MM.1S (cell line): ENCODE measurements at regions not wholly inside any gene's neighbourhood (a gene's known extent, or its start where the extent isn't known, plus 50 kb on each side); places are given as distances from the start of the nearest gene placed in this dataset.

ENCODE experiments used
- DNase-seq: peaks from one replicate; pipeline ENCODE4 v3.0.0-alpha.2; 2015
- H2AFZ ChIP-seq: fragments of 300-600 bp; sonication (generic); 2 replicates; pipeline ENCODE4 v1.6.0; 2016; ENCODE audit warnings: antibody characterized with exemption, low read length
- H3F3A ChIP-seq: fragments of 300-600 bp; sonication (generic); 2 replicates; pipeline ENCODE4 v1.6.1; 2016; ENCODE audit warnings: mild to moderate bottlenecking, antibody characterized with exemption, low read length, moderate library complexity, mixed read lengths; ENCODE audit not compliant: insufficient read depth
- H3K27ac ChIP-seq: fragments of 300-600 bp; sonication (generic); 2 replicates; pipeline ENCODE4 v1.5.1; 2016; ENCODE audit warnings: mild to moderate bottlenecking, low read length
- H3K27me3 ChIP-seq: fragments of 300-600 bp; sonication (generic); replicated peaks from 2 replicates; pipeline ENCODE4 v1.6.0; 2016; ENCODE audit warnings: low read length; ENCODE audit not compliant: insufficient read depth
- H3K36me3 ChIP-seq: fragments of 300-600 bp; sonication (generic); replicated peaks from 2 replicates; pipeline ENCODE4 v1.6.1; 2016; ENCODE audit warnings: mild to moderate bottlenecking, low read length, mixed read lengths; ENCODE audit not compliant: insufficient read depth
- H3K4me1 ChIP-seq: fragments of 300-600 bp; sonication (generic); 2 replicates; pipeline ENCODE4 v1.6.1; 2016; ENCODE audit warnings: low read length, mixed read lengths
- H3K4me2 ChIP-seq: fragments of 300-600 bp; sonication (generic); 2 replicates; pipeline ENCODE4 v1.6.0; 2016; ENCODE audit warnings: low read depth, low read length
- H3K4me3 ChIP-seq: fragments of 300-600 bp; sonication (generic); 2 replicates; pipeline ENCODE4 v1.5.1; 2016; ENCODE audit warnings: low read length, mixed read lengths
- H3K79me2 ChIP-seq: fragments of 300-600 bp; sonication (generic); 2 replicates; pipeline ENCODE4 v1.6.1; 2016; ENCODE audit warnings: mixed run types, low read length, mixed read lengths
- H3K9ac ChIP-seq: fragments of 300-600 bp; sonication (generic); 2 replicates; pipeline ENCODE4 v1.6.1; 2016; ENCODE audit warnings: low read length, mixed read lengths
- H3K9me2 ChIP-seq: fragments of 300-600 bp; sonication (generic); replicated peaks from 2 replicates; pipeline ENCODE4 v1.6.1; 2016; ENCODE audit warnings: mild to moderate bottlenecking, low read length, mixed read lengths; ENCODE audit not compliant: insufficient read depth
- H3K9me3 ChIP-seq: fragments of 300-600 bp; sonication (generic); replicated peaks from 2 replicates; pipeline ENCODE4 v1.6.1; 2016; ENCODE audit warnings: mild to moderate bottlenecking, low read length, mixed read lengths; ENCODE audit not compliant: insufficient read depth
- H4K20me1 ChIP-seq: fragments of 300-600 bp; sonication (generic); 2 replicates; pipeline ENCODE4 v1.6.1; 2016; ENCODE audit warnings: mild to moderate bottlenecking, low read length, moderate library complexity, mixed read lengths; ENCODE audit not compliant: insufficient read depth
- CTCF ChIP-seq: fragments of 300-600 bp; sonication (generic); IDR thresholded peaks from 2 replicates; pipeline ENCODE4 v1.5.1; 2016; ENCODE audit warnings: antibody characterized with exemption, low read length, mixed read lengths
- EZH2 ChIP-seq: fragments of 300-600 bp; sonication (generic); optimal IDR thresholded peaks from 2 replicates; pipeline ENCODE3; 2017; ENCODE audit warnings: low read depth, mild to moderate bottlenecking, antibody characterized with exemption, low read length, mixed read lengths
- EZH2phosphoT487 ChIP-seq: fragments of 300-600 bp; sonication (generic); IDR thresholded peaks from 2 replicates; pipeline ENCODE4 v1.6.1; 2018; ENCODE audit warnings: antibody characterized with exemption, low read length

GRCh38 chr2:222108497-222108896 lies 190.3 kb downstream of the PAX3 start:
- no peaks in the 10 kb centered on the region for H3K36me3 ChIP-seq
- H3K4me1 ChIP-seq, result no peaks in the 10 kb centered on the region
- no peak overlapping the region for H3K27ac ChIP-seq
- no peak overlapping the region for H3K4me2 ChIP-seq
- no peaks in the 10 kb centered on the region for H3K9me3 ChIP-seq
- no peaks in the 10 kb centered on the region for H3K79me2 ChIP-seq
- no peaks in the 10 kb centered on the region for H3K9me2 ChIP-seq
- H2AFZ ChIP-seq, result no peak overlapping the region
- no peaks in the 10 kb centered on the region for H4K20me1 ChIP-seq
- H3K9ac ChIP-seq, result no peak overlapping the region
- no peaks in the 10 kb centered on the region for H3K27me3 ChIP-seq
- no peak for DNase-seq
- TF ChIP-seq EZH2phosphoT487, result no peak
- no peak for TF ChIP-seq EZH2
- no peak for TF ChIP-seq CTCF
- no peaks in the 10 kb centered on the region for H3F3A ChIP-seq
- no peak overlapping the region for H3K4me3 ChIP-seq

- Histone ChIP-seq H3K9me3 (no peaks in the 10 kb centered on the region), H3K4me3 (no peak overlapping the region), H3K4me2 (no peak overlapping the region), H3K9me2 (no peaks in the 10 kb centered on the region), H3K27ac (no peak overlapping the region), H3K9ac (no peak overlapping the region), H3K36me3 (no peaks in the 10 kb centered on the region), H3K4me1 (no peaks in the 10 kb centered on the region), H3K79me2 (no peaks in the 10 kb centered on the region), H2AFZ (no peak overlapping the region), H3K27me3 (no peaks in the 10 kb centered on the region), H3F3A (no peaks in the 10 kb centered on the region), H4K20me1 (no peaks in the 10 kb centered on the region)
- TF ChIP-seq CTCF, result no peak
- no peak for TF ChIP-seq EZH2
- TF ChIP-seq EZH2phosphoT487, result no peak
- DNase-seq, result no peak
Measured at GRCh38 chr2:222105046-222105445, 193.8 kb downstream of the PAX3 start.

GRCh38 chr2:222102575-222103349 lies 196.0 kb downstream of the PAX3 start:
- no peak overlapping the region for H3K27ac ChIP-seq

More at GRCh38 chr2:222102575-222103349, 196.0 kb downstream of the PAX3 start:
- H3K4me1 ChIP-seq, result no peaks in the 10 kb centered on the region
- H3K4me2 ChIP-seq, result no peak overlapping the region
- H2AFZ ChIP-seq, result no peak overlapping the region
- H3K27me3 ChIP-seq, result no peaks in the 10 kb centered on the region
- no peak overlapping the region for H3K9ac ChIP-seq
- no peaks in the 10 kb centered on the region for H3K36me3 ChIP-seq
- no peak for DNase-seq
- H3K79me2 ChIP-seq, result no peaks in the 10 kb centered on the region
- H4K20me1 ChIP-seq, result no peaks in the 10 kb centered on the region
- no peak for TF ChIP-seq CTCF
- H3K9me3 ChIP-seq, result no peaks in the 10 kb centered on the region
- H3F3A ChIP-seq, result no peaks in the 10 kb centered on the region
- no peak overlapping the region for H3K4me3 ChIP-seq
- no peaks in the 10 kb centered on the region for H3K9me2 ChIP-seq
